SK-N-SH (cell line): ENCODE measurements at regions not wholly inside any gene's neighbourhood (a gene's known extent, or its start where the extent isn't known, plus 50 kb on each side); places are given as distances from the start of the nearest gene placed in this dataset.

Experiments
- CTCF ChIA-PET: fragments of 300-600, 350-600 bp; formaldehyde crosslinking; extraction: SDS; loops from one replicate; lab custom pipeline; 2021; lab: Yijun Ruan, JAX
- POLR2A ChIA-PET: fragments of 350-600 bp; sonication (Branson Sonifier 250); formaldehyde crosslinking; extraction: SDS; loops from one replicate; lab custom pipeline; 2020; ENCODE audit warnings: antibody characterized with exemption, inconsistent platforms; lab: Yijun Ruan, JAX
- DNase-seq: peaks from one replicate; pipeline ENCODE4 v3.0.0; 2012
- H2AFZ ChIP-seq: fragments of 200-600 bp; sonication (generic); 2 replicates; pipeline ENCODE4 v1.8.1; 2016; ENCODE audit warnings: antibody characterized with exemption, mild to moderate bottlenecking, low read depth
- H3F3A ChIP-seq: fragments of 200-600 bp; sonication (generic); replicated peaks from 2 replicates; pipeline ENCODE3; 2016; ENCODE audit warnings: antibody characterized with exemption, mild to moderate bottlenecking; ENCODE audit not compliant: insufficient read depth
- H3K27ac ChIP-seq, 2 experiments: fragments of 200-500 bp in 1 of 2; fragments of 200-600 bp in 1 of 2; sonication (Bioruptor generic) in 1 of 2; sonication (generic), shearing (Covaris generic) in 1 of 2; 2 replicates each; pipeline versions ENCODE4 v1.5.1 to v1.6.1; 2014 to 2016; ENCODE audit warnings: low read depth in 2 of 2, inconsistent platforms in 1 of 2, low read length in 1 of 2, mild to moderate bottlenecking in 1 of 2, mixed read lengths in 1 of 2
- H3K27me3 ChIP-seq: fragments of 200-600 bp; sonication (generic), shearing (Covaris generic); 2 replicates; pipeline ENCODE4 v1.6.1; 2016; ENCODE audit warnings: mixed run types; ENCODE audit not compliant: insufficient read depth
- H3K36me3 ChIP-seq, 2 experiments: fragments of 200-500 bp in 1 of 2; fragments of 200-600 bp in 1 of 2; sonication (Bioruptor generic) in 1 of 2; sonication (generic) in 1 of 2; replicated peaks in 1 of 2; 2 replicates each; pipeline versions ENCODE3 to v1.5.1; 2014 to 2016; ENCODE audit warnings: low read length in 1 of 2, mild to moderate bottlenecking in 1 of 2; ENCODE audit not compliant: insufficient read depth in 2 of 2, control insufficient read depth in 1 of 2
- H3K4me1 ChIP-seq, 2 experiments: fragments of 200-500 bp in 1 of 2; fragments of 200-600 bp in 1 of 2; sonication (Bioruptor generic) in 1 of 2; sonication (generic), shearing (Covaris generic) in 1 of 2; 2 replicates each; pipeline versions ENCODE4 v1.5.1 to v1.6.1; 2014 to 2016; ENCODE audit warnings: low read depth in 1 of 2, low read length in 1 of 2, mixed run types in 1 of 2; ENCODE audit not compliant: insufficient read depth in 2 of 2, control insufficient read depth in 1 of 2
- H3K4me2 ChIP-seq: fragments of 200-600 bp; sonication (generic), shearing (Covaris generic); 2 replicates; pipeline ENCODE4 v1.6.1; 2017; ENCODE audit warnings: mixed run types
- H3K4me3 ChIP-seq, 2 experiments: fragments of 200-500 bp in 1 of 2; fragments of 200-600 bp in 1 of 2; sonication (Bioruptor generic) in 1 of 2; sonication (generic), shearing (Covaris generic) in 1 of 2; 2 replicates each; pipeline versions ENCODE4 v1.5.1 to v1.8.1; 2014 to 2016; ENCODE audit warnings: low read depth in 2 of 2, inconsistent platforms in 1 of 2, low read length in 1 of 2, mild to moderate bottlenecking in 1 of 2, mixed read lengths in 1 of 2, moderate library complexity in 1 of 2
- H3K79me2 ChIP-seq: fragments of 200-600 bp; sonication (generic); 2 replicates; pipeline ENCODE4 v1.8.1; 2017; ENCODE audit warnings: mild to moderate bottlenecking; ENCODE audit not compliant: insufficient read depth
- H3K9ac ChIP-seq: fragments of 200-600 bp; sonication (generic); 2 replicates; pipeline ENCODE4 v1.6.1; 2017; ENCODE audit warnings: mixed run types
- H3K9me2 ChIP-seq: fragments of 200-600 bp; sonication (generic); 2 replicates; pipeline ENCODE4 v1.6.1; 2017; ENCODE audit warnings: mixed run types
- H3K9me3 ChIP-seq: fragments of 200-600 bp; sonication (generic); 2 replicates; pipeline ENCODE4 v1.6.1; 2017; ENCODE audit warnings: mixed run types, mild to moderate bottlenecking, moderate library complexity
- H4K20me1 ChIP-seq: fragments of 200-600 bp; sonication (generic); 2 replicates; pipeline ENCODE4 v1.6.1; 2017; ENCODE audit warnings: mild to moderate bottlenecking, mixed run types; ENCODE audit not compliant: insufficient read depth
- EP300 ChIP-seq, 2 experiments: IDR thresholded peaks; 2 replicates each; pipeline versions ENCODE4 v1.4.0 to v1.6.1; 2012; ENCODE audit warnings: borderline replicate concordance in 1 of 2, low read depth in 1 of 2, low read length in 1 of 2
- JUND ChIP-seq: IDR thresholded peaks from 2 replicates; pipeline ENCODE4 v1.4.0; 2012
- RAD21 ChIP-seq: IDR thresholded peaks from 2 replicates; pipeline ENCODE4 v1.6.1; 2012; ENCODE audit warnings: mild to moderate bottlenecking, low read length
- RFX5 ChIP-seq: IDR thresholded peaks from 2 replicates; pipeline ENCODE4 v1.6.1; 2012; ENCODE audit warnings: mild to moderate bottlenecking, improper control_type of control experiment, low read length
- SMC3 ChIP-seq: IDR thresholded peaks from 2 replicates; pipeline ENCODE4 v1.6.1; 2012; ENCODE audit warnings: low read depth, low read length, improper control_type of control experiment
- YY1 ChIP-seq: IDR thresholded peaks from 2 replicates; pipeline ENCODE4 v1.4.0; 2012; ENCODE audit warnings: low read depth, mild to moderate bottlenecking
- WGBS: methylation state at CpG from one replicate; pipeline ENCODE4 v1.1.6; 2017; ENCODE audit warnings: low lambda C conversion rate; 5-methylcytosine and 5-hydroxymethylcytosine counted together
- small RNA-seq, 7 experiments: library from RNA; depleted of rRNA; stranded (forward); fragments of <200 nt; gene quantifications; one replicate each; pipeline ENCODE3, GENCODE V24; 2012
- TF ChIP-seq, protein P1 (sequence below): IDR thresholded peaks from 2 replicates; pipeline ENCODE4 v1.4.0; 2012; ENCODE audit warnings: low read depth

- H3K9me2 ChIP-seq = no peaks in the 10 kb centered on the region
- H2AFZ ChIP-seq = no peak overlapping the region
- POLR2A ChIA-PET = no interaction called here
- peak; percentile 21 for DNase-seq
- H3K9me3 ChIP-seq = peaks cover 12% of the 10 kb centered on the region; the same call in 1 of the 2 replicates
- H3K4me3 ChIP-seq = no peak overlapping the region
- H3K79me2 ChIP-seq = no peaks in the 10 kb centered on the region
- no peak overlapping the region for H3K4me2 ChIP-seq
- no peaks in the 10 kb centered on the region for H4K20me1 ChIP-seq
- no peaks in the 10 kb centered on the region for H3K27me3 ChIP-seq
- peak; percentile 51; the same call in 1 of the 2 replicates for TF ChIP-seq SMC3
- no peak for TF ChIP-seq JUND
- no peak for TF ChIP-seq EP300 (IDR thresholded peaks at IDR 0.05; ENCODE audit: borderline replicate concordance in 1 of 2, low read depth in 1 of 2, low read length in 1 of 2)
- no peak for TF ChIP-seq RFX5
- TF ChIP-seq, protein P1, sequence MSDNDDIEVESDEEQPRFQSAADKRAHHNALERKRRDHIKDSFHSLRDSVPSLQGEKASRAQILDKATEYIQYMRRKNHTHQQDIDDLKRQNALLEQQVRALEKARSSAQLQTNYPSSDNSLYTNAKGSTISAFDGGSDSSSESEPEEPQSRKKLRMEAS = no peak
- TF ChIP-seq YY1 = no peak
- TF ChIP-seq RAD21 = peak; percentile 74
- H3F3A ChIP-seq = no peaks in the 10 kb centered on the region
- 7% methylated on average over 2 of the region's 2 CpGs for WGBS
- no peak overlapping the region for H3K27ac ChIP-seq
- CTCF ChIA-PET = interaction anchor here (1.3 kb wide), 1 partner anchor 591 kb away, joined by 3 read pairs; no protein-coding TSS in a partner anchor
- no peak overlapping the region for H3K9ac ChIP-seq
- no peaks in the 10 kb centered on the region for H3K36me3 ChIP-seq
- H3K4me1 ChIP-seq = no peaks in the 10 kb centered on the region
Observed at GRCh38 chr10:85548034-85548433, 818.6 kb downstream of the GRID1 start.

Small RNA genes in the stretch of these regions (small RNA-seq; reads per million reads assigned to genes)
- gene RNU6-325P = 0 reads per million in 7 experiments
